HEK293 (cell line): ENCODE measurements at regions not wholly inside any gene's neighbourhood (a gene's known extent, or its start where the extent isn't known, plus 50 kb on each side); places are given as distances from the start of the nearest gene placed in this dataset.

Experiments
- CTCF ChIA-PET: fragments of 350-600 bp; formaldehyde crosslinking; extraction: SDS; loops from one replicate; lab custom pipeline; 2021; ENCODE audit warnings: antibody characterized with exemption; lab: Yijun Ruan, JAX
- POLR2A ChIA-PET: fragments of 300-600 bp; formaldehyde crosslinking; extraction: SDS; loops from one replicate; lab custom pipeline; 2020; ENCODE audit warnings: antibody characterized with exemption, inconsistent platforms; lab: Yijun Ruan, JAX
- H3K27ac ChIP-seq: fragments of 200-500 bp; sonication (Bioruptor generic); 2 replicates; pipeline ENCODE4 v1.5.1; 2014; ENCODE audit warnings: low read depth, low read length, control low read depth, inconsistent platforms; ENCODE audit errors: extremely low read depth
- H3K36me3 ChIP-seq, 2 experiments: fragments of 200-500 bp in 1 of 2; sonication (Bioruptor generic) in 1 of 2; 1 replicate in 1 of 2; 2 replicates in 1 of 2; pipeline ENCODE4 v1.5.1; 2014 to 2017; ENCODE audit warnings: inconsistent platforms in 2 of 2, low read length in 2 of 2; ENCODE audit not compliant: control insufficient read depth in 2 of 2, insufficient read depth in 1 of 2
- H3K4me1 ChIP-seq: fragments of 200-500 bp; sonication (Bioruptor generic); 2 replicates; pipeline ENCODE4 v1.5.1; 2014; ENCODE audit warnings: mild to moderate bottlenecking, low read length, inconsistent platforms; ENCODE audit not compliant: control insufficient read depth, insufficient read depth
- H3K4me3 ChIP-seq: 2 replicates; pipeline ENCODE4 v1.5.1; 2011; ENCODE audit warnings: low read depth, mild to moderate bottlenecking, control low read depth, low read length, moderate library complexity
- H3K9me3 ChIP-seq: fragments of 200-500 bp; sonication (Bioruptor generic); 2 replicates; pipeline ENCODE4 v1.5.1; 2014; ENCODE audit warnings: low read depth, low read length, inconsistent platforms; ENCODE audit not compliant: control insufficient read depth, insufficient read depth
- BCL11A ChIP-seq: fragments of 450-650 bp; formaldehyde crosslinking; IDR thresholded peaks from 2 replicates; pipeline ENCODE4 v1.5.1; 2016; ENCODE audit warnings: low read depth, missing biosample characterization, missing genetic modification characterization
- GLI4 ChIP-seq: fragments of 450-650 bp; formaldehyde crosslinking; IDR thresholded peaks from 2 replicates; pipeline ENCODE4 v1.5.1; 2016; ENCODE audit warnings: missing biosample characterization, missing genetic modification characterization
- GLIS1 ChIP-seq: fragments of 450-650 bp; formaldehyde crosslinking; IDR thresholded peaks from 2 replicates; pipeline ENCODE4 v1.5.1; 2016; ENCODE audit warnings: missing biosample characterization, missing genetic modification characterization
- GLIS2 ChIP-seq: fragments of 450-650 bp; formaldehyde crosslinking; IDR thresholded peaks from 2 replicates; pipeline ENCODE4 v1.5.1; 2016; ENCODE audit warnings: missing biosample characterization, missing genetic modification characterization
- HOXA7 ChIP-seq: sonication (generic); formaldehyde crosslinking; IDR thresholded peaks from 2 replicates; pipeline ENCODE4 v1.8.1; 2022; ENCODE audit warnings: missing genetic modification reagents, borderline replicate concordance
- INSM2 ChIP-seq: fragments of 450-650 bp; formaldehyde crosslinking; IDR thresholded peaks from 2 replicates; pipeline ENCODE4 v1.5.1; 2016; ENCODE audit warnings: missing biosample characterization, missing genetic modification characterization
- MYNN ChIP-seq: fragments of 450-650 bp; formaldehyde crosslinking; IDR thresholded peaks from 2 replicates; pipeline ENCODE4 v1.5.1; 2016; ENCODE audit warnings: missing biosample characterization, missing genetic modification characterization, borderline replicate concordance
- TRIM28 ChIP-seq: IDR thresholded peaks from 2 replicates; pipeline ENCODE4 v1.6.1; 2011; ENCODE audit warnings: low read length, control low read depth, borderline replicate concordance
- ZBTB11 ChIP-seq: fragments of 450-650 bp; formaldehyde crosslinking; conservative IDR thresholded peaks from 2 replicates; pipeline ENCODE4 v1.5.1; 2016; ENCODE audit warnings: low read depth, missing biosample characterization, missing genetic modification characterization
- ZIC2 ChIP-seq: fragments of 450-650 bp; formaldehyde crosslinking; IDR thresholded peaks from 2 replicates; pipeline ENCODE4 v1.5.1; 2016; ENCODE audit warnings: missing biosample characterization, missing genetic modification characterization
- ZNF133 ChIP-seq: fragments of 450-650 bp; formaldehyde crosslinking; IDR thresholded peaks from 2 replicates; pipeline ENCODE4 v1.5.1; 2016; ENCODE audit warnings: missing biosample characterization, missing genetic modification characterization
- ZNF155 ChIP-seq: fragments of 450-650 bp; formaldehyde crosslinking; IDR thresholded peaks from 2 replicates; pipeline ENCODE4 v1.5.1; 2016; ENCODE audit warnings: missing biosample characterization, missing genetic modification characterization
- ZNF18 ChIP-seq: fragments of 450-650 bp; formaldehyde crosslinking; IDR thresholded peaks from 2 replicates; pipeline ENCODE4 v1.5.1; 2016; ENCODE audit warnings: missing biosample characterization, missing genetic modification characterization
- ZNF248 ChIP-seq: fragments of 450-650 bp; formaldehyde crosslinking; IDR thresholded peaks from 2 replicates; pipeline ENCODE4 v1.5.1; 2017; ENCODE audit warnings: missing biosample characterization, missing genetic modification characterization
- ZNF416 ChIP-seq: fragments of 450-650 bp; formaldehyde crosslinking; IDR thresholded peaks from 2 replicates; pipeline ENCODE4 v1.5.1; 2016; ENCODE audit warnings: missing biosample characterization, missing genetic modification characterization
- ZNF426 ChIP-seq: fragments of 450-650 bp; formaldehyde crosslinking; IDR thresholded peaks from 2 replicates; pipeline ENCODE4 v1.5.1; 2017; ENCODE audit warnings: missing biosample characterization, missing genetic modification characterization, mild to moderate bottlenecking, inconsistent platforms, moderate library complexity
- ZNF433 ChIP-seq: fragments of 450-650 bp; formaldehyde crosslinking; IDR thresholded peaks from 2 replicates; pipeline ENCODE4 v1.5.1; 2016; ENCODE audit warnings: missing biosample characterization, missing genetic modification characterization, low read depth
- ZNF518A ChIP-seq: fragments of 450-650 bp; formaldehyde crosslinking; conservative IDR thresholded peaks from 2 replicates; pipeline ENCODE4 v1.5.1; 2016; ENCODE audit warnings: low read depth, missing biosample characterization, missing genetic modification characterization
- ZNF544 ChIP-seq: fragments of 450-650 bp; formaldehyde crosslinking; IDR thresholded peaks from 2 replicates; pipeline ENCODE4 v1.5.0; 2017; ENCODE audit warnings: missing biosample characterization, missing genetic modification characterization
- ZNF600 ChIP-seq: fragments of 450-650 bp; formaldehyde crosslinking; IDR thresholded peaks from 2 replicates; pipeline ENCODE4 v1.5.1; 2016; ENCODE audit warnings: missing biosample characterization, missing genetic modification characterization
- ZNF621 ChIP-seq: fragments of 450-650 bp; formaldehyde crosslinking; IDR thresholded peaks from 2 replicates; pipeline ENCODE4 v1.5.1; 2017; ENCODE audit warnings: missing biosample characterization, missing genetic modification characterization
- ZNF654 ChIP-seq: fragments of 450-650 bp; formaldehyde crosslinking; IDR thresholded peaks from 2 replicates; pipeline ENCODE4 v1.5.1; 2016; ENCODE audit warnings: low read depth, missing biosample characterization, missing genetic modification characterization
- ZNF670 ChIP-seq: fragments of 450-650 bp; formaldehyde crosslinking; IDR thresholded peaks from 2 replicates; pipeline ENCODE4 v1.5.1; 2016; ENCODE audit warnings: missing biosample characterization, missing genetic modification characterization, low read depth
- ZNF677 ChIP-seq: fragments of 450-650 bp; IDR thresholded peaks from 2 replicates; pipeline ENCODE4 v1.5.0; 2018; ENCODE audit warnings: missing biosample characterization, mild to moderate bottlenecking, missing genetic modification characterization, moderate library complexity
- TF ChIP-seq, protein P1 (sequence below): fragments of 450-650 bp; formaldehyde crosslinking; IDR thresholded peaks from 2 replicates; pipeline ENCODE4 v1.5.1; 2016; ENCODE audit warnings: missing biosample characterization, missing genetic modification characterization

DNA sequence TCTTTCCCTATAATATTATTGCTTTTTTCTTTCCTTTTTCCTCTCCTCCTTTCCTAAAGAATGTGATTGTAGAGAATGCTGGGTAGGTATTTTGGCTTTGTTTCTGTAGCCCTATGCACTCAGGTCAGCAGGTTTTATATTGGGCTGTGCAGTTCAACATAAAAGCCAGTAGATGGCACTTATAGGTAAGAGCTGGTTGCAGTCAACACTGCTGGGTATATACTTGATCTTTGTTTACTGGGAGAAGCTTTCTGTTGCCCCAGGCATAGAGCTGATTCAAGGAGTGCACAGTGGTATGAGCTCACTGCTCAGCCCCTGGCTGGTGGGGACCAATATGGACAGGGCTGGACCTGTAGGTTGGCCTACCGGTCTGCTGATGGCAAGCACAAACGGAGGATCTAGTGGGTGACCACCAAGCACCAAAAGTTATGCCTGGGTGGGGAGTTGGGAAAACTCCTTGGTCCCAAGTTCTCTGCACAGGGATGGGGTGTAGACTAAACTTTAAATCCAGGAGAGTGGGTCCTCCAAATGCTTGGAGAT, 378.9 kb downstream of the PMP22 start (continued):
- TF ChIP-seq ZNF677 (tag by site-specific recombination) (no peak), ZNF433 (no peak), ZNF133 (tag by site-specific recombination) (peak; percentile 4; the same call in 1 of the 2 replicates), ZBTB11 (tag by site-specific recombination) (no peak), BCL11A (no peak), ZNF600 (tag by site-specific recombination) (no peak), TRIM28 (peak; percentile 38; the same call in 1 of the 2 replicates), HOXA7 (CRISPR knock-in tag) (no peak), ZNF654 (tag by site-specific recombination) (peak; percentile 65), ZNF518A (tag by site-specific recombination) (no peak)

- H3K9me3 ChIP-seq = no peaks in the 10 kb centered on the region
- CTCF ChIA-PET = no interaction called here
- POLR2A ChIA-PET = no interaction called here
- no peak overlapping the region for H3K4me3 ChIP-seq
- no peaks in the 10 kb centered on the region for H3K36me3 ChIP-seq
- H3K4me1 ChIP-seq = no peaks in the 10 kb centered on the region
- no peak overlapping the region for H3K27ac ChIP-seq
- TF ChIP-seq ZNF544 (no peak), GLI4 (tag by site-specific recombination) (no peak), ZNF416 (tag by site-specific recombination) (no peak), MYNN (tag by site-specific recombination) (no peak), INSM2 (tag by site-specific recombination) (no peak), ZNF248 (tag by site-specific recombination) (no peak), ZIC2 (tag by site-specific recombination) (no peak), ZNF18 (tag by site-specific recombination) (no peak), ZNF670 (tag by site-specific recombination) (no peak), ZNF621 (tag by site-specific recombination) (no peak), GLIS1 (tag by site-specific recombination) (no peak), ZNF155 (tag by site-specific recombination) (no peak), GLIS2 (tag by site-specific recombination) (no peak), ZNF426 (tag by site-specific recombination) (no peak)
- TF ChIP-seq, protein P1, sequence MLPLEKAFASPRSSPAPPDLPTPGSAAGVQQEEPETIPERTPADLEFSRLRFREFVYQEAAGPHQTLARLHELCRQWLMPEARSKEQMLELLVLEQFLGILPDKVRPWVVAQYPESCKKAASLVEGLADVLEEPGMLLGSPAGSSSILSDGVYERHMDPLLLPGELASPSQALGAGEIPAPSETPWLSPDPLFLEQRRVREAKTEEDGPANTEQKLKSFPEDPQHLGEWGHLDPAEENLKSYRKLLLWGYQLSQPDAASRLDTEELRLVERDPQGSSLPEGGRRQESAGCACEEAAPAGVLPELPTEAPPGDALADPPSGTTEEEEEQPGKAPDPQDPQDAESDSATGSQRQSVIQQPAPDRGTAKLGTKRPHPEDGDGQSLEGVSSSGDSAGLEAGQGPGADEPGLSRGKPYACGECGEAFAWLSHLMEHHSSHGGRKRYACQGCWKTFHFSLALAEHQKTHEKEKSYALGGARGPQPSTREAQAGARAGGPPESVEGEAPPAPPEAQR (tag by site-specific recombination) = no peak
Measured at GRCh38 chr17:14882131-14882530, 383.0 kb downstream of the PMP22 start.
